NCI-H1092 (cell line): ENCODE measurements at regions not wholly inside any gene's neighbourhood (a gene's known extent, or its start where the extent isn't known, plus 50 kb on each side); places are given as distances from the start of the nearest gene placed in this dataset.
"Not testable (repeated sequence)": the region's sequence is repeated elsewhere in the genome, so short reads cannot be mapped to it uniquely, and the experiment has no call there.

Experiments
- DNase-seq: peaks from one replicate; lab custom pipeline; 2025; lab: John Stamatoyannopoulos, UW

DNA sequence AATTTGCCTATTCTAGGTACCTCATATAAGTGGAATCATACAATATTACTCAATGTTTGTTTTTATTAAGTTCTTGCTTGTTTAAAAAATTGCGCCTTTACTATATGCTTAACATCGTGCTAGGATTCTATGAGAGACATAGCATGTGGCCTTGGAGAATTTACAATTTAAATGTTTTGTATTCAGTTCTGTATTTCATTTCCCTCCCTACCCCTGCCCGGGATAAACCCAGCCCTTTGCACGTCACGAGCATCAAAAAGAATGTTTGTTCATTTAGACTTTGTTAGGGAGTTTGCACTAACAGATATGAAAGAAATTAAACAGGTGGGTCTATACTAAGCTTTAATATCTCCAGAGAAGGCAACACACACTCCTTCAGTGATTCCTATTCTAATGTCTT, 75.7 kb downstream of the C18orf54 start:
- no peak for DNase-seq

DNA sequence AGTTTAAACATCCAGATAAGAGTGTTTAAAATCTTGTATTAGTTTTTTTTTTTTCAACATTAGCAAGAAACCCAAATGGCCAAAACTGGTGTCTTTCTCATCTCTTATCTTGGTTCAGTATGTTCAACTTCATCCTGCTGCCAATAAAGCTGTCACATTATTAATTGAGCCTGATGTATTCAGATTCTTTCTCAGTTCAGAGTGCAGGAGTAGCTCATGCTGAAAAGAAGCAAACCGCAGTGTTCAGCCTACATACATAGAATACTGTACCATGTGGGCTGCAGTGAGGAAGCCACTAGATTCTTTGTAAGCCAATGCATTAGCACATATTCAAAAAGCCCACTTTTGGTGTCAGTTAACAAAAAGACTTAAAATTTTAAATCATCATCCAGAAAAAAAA, 76.2 kb downstream of the C18orf54 start:
- DNase-seq = no peak

DNA sequence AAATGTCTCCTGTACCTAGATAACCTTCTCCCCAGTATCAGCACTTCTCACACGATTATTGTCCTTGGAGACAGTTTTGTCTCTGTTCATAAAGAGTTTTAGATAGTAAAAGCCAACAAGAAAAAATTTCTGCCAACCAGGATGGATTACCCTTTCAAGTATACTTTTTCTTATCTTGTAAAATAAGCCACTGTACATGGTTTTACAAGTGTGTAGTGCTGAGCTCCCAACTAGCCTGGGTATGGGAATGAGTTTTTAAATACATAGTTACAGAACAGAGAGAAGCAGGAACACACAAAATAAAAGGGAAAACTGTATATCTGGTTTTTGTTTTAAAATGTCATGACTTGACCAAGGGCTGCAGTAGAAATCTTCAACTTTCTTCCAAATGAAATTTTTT, 76.7 kb downstream of the C18orf54 start:
- no peak for DNase-seq

DNA sequence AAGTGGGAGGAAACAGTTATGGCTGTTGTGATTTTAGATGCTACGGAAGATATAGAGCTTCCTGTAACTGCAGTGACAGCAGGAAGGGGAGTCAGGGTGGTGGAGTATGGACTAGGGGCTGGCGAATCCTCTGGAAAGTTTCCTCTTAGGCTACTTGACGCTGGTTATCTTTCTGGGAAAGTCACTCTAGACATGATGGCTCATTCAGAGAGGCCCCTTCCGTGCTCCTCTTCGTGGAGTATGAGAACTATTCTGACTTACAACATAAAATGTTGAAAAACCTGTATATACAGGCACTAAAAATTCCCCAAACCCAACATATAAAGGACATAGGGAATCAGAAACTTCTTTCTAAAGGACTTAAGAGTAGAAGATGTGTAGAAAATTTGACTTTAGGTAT, 78.8 kb downstream of the C18orf54 start:
- DNase-seq = no peak

DNA sequence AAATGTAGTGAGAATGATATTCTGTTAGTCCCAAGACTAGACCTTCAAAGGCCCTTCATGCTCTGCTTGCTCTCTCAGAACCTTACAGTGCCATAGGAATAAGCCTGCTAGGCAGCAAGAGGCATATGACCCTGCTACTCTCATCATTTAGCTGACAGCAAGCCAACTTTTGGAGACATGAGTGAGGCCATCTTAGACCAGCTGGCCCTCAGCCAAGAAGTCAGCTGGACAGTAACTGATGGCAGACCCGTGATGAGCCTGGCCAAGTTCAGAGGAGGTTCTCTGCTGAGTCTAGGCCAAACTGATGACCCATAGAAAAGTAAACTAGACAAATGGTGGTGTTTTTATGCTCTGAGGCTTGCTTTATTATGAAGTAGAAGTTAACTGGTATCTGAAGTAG, 82.6 kb downstream of the C18orf54 start:
- no peak for DNase-seq

DNA sequence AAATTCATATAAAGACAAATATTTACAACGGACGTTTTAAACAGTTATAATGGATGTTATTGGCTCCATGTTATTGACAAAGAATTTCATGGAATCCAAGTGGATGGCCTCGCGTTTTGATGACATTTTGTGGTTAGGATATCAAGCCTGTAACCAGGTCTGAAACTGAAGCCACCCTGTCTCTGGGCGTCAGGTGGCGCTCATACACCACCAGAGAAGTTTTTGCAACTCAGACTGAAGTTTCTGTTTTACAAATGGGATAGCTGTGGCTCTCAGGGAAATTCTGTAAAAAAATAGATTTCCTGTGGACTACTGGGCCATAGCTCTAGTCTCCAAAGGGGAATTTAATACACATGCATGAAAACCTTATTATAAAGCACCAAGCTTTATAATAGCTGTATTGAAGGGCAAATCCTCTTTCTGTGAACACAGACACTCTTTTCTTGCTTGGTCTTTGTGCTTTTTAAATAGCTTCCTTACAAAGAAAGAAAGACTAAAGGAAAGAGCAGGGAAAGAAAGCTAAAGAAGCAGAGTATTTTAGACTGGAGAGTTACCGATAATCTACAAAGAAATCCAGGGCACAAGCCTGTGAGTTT, 86.7 kb downstream of the C18orf54 start:
- DNase-seq = peak; percentile 4

DNA sequence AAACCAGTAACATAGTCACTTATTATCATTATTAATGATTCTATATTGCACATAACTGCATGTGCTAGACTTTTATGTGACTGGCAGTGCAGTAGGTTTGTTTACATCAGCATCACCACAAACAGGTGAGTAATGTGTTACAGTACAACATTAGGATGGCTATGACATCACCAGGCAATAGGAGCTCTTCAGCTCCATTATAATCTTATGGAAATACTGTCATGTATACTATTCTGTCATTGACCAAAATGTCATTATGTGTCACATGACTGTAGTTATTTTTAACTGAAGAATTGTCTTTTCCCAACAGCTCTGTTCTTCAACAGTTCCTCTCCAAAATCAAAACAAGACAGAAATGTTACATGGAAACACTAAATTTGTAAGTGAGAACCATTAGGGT, 96.3 kb downstream of the C18orf54 start:
- no peak for DNase-seq

DNA sequence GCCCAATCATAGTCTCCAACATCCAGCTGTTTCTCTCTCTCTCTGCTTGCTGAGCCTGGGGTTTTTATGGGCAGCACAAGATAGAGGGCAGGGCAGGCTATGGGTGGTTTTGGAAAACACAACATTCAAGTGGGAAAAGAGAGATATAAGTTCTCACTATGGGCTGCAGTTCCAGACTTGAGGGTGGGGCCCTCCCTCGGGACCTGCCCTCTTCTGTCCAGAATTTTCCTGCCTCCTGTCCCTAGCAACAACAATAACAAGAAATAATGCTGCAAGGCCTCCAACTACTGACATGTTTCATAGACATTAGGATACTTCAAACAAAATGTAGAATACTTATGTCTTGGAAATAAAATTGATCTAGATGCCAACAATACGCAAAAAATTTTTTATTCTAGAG, 107.8 kb downstream of the C18orf54 start:
- DNase-seq = no peak

DNA sequence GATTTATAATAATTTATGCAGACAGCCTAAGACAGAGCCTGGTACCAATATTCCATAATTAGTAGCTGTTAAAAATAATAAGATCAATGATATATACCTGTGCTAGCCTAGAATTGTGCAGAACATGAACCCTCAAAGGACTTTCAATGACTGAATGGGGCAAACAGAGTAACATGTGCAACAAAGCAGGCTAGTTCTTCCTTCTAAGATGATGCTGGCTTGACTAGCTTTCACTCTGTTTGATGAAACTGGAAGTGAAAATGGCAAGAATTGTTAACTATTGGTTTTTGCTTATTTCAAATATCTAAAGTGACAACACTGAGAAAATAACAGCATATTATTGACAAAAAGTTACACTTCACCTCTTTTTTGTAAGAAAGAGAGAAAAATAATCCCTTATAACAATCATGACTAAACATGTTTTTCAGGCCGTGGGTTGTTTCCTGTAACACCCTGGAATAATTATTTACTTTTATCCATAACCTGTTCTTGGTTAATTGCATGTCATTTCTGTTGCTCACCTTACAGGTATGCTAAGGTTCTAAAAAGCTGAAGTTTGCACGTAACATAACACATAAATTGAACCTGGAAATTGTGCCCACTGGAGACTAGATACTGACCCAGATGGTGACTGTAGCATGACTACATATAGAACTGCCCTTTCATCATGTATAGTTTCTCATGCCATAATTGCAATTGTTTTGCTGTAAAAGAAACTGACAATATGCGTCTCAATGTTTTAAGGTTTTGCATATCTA, 108.7 kb downstream of the C18orf54 start:
- DNase-seq = no peak

DNA sequence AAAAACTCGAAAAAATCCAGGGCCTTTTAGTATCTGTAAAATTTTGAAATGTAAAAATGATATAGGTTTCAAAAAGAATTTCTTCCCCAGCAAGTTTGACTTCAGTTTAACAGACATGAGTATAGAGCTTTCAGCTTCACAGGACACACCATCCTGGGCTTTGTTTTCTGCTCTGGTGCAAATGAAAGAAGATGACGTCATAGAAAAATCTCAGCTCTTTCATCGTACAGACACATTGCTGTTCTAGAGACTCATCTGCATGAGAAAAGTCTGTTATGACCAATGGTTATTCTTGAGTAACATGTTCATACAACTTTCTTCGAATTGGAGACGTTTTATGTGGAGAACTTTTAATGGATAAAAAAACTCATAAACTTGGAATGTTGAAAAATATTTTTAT, 111.7 kb upstream of the DYNAP start:
- DNase-seq = no peak

DNA sequence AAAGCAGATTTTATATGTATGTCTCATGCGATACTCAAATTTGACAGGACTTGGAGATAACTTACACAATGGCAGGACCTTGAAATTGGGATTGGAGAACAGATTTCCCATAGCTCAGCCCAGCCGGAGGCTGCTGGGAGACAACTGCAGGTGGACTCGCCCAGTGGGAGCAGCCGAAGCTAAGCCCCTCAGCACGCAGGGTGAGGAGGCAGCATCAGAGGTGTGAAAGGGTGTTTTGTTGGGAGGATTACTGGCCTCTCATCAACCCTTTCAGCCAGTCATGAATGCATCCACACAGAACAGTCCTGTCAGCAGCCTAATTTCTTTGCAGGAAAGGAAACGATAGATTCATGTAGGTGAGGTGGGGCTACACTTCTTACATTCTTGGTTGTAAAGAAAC, 110.4 kb upstream of the DYNAP start:
- DNase-seq = no peak

DNA sequence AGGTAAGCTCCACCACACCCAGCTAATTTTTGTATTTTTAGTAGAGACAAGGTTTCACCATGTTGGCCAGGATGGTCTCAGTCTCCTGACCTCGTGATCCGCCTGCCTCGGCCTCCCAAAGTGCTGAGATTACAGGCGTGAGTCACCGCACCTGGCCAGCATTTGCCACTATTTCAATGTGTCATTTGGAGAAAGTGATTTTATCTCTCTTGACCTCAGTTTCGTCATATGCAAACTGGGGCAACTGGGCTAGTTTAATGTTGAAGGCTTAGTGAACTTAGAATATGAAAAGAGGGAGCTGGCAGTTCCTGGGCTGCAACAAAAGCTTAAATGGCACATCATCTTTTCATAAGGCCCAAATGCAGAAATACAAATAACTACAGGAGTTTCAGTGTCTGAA, 88.6 kb upstream of the DYNAP start:
- not testable (repeated sequence) for DNase-seq

DNA sequence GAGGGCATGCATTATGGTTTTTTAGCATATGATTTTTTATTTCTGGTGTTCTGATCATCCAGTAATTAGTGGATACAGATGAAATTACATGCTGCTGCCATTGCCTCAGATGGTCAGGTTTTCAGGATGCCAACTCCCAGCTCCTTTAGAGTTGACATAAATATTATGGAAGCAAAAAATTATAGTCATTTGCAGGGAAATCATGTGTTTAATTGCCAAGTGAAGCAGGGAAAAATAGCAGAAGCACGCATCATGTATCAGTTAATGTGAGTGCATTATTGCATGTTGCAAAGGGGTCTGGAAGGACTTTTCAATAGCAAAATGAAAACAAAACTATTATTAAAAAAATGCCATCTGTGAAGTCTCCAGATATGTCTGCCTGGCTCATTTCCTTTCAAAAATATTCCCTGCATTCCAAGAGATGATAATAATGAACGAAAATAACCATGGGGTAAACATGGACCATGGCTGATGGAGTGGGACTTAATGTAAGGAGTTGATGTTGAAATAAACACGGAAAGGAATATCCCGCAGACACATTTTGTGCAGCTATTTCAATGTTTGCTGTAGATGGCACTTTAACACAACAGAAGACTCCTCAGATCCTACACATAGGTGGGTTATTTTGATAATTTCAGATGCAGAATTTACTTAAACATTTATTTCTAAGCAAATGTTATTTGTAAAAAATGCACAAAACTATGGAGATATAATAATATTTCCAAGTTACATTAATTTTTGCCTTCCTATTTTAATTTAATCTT, 87.7 kb upstream of the DYNAP start:
- DNase-seq = no peak

DNA sequence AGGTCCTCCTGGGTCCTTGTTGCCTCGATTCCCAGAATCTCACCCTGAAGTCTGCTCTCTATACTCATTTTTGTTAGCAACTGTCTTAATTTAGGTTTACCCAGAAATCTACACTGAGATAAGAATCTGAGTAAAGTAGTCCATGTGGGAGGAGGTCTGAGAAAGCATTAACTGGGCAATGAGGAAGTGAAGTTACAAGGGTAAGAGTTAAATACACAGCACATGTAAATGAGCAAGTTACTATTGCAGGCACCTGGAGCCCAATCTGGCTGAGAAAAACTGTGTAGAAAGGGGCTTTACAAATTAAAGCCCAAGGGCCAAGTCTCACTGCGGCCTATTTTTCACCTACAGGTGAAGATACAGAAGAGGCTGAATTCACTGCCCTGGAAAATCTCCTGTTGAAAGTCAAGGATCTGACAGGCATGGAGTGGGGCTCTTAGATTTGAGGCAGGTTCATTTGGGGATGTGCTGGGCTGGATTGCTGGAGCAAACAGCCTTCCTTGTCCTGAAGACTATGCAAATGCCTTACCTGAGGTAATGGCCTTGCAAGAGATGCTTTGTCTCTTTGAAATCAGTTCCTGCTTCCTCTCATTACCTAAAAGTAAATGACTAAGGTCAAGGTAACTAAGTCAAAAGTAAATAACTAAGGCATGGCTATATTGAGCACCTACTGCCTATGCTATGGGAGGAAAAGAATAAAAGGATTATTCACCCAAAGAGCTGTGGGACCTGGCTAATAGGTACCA, 84.4 kb upstream of the DYNAP start:
- DNase-seq = no peak

DNA sequence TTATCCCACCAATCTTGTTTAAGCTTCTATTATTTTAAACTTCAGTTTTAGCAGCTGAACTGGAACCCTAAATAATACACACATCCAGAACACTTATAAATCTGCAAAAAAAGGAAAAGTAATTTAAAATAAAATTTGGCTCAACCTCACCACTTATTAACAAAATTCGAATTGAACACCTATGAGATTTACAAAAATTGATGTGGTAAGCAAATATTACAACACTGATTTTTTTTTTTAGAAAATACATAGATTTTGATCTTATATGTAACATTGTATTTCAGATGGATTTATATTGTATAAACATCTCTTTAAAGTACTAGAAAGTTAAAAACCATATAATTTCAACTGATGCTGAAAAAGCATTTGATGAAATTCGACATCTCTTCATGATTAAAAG, 81.3 kb upstream of the DYNAP start:
- DNase-seq = no peak

DNA sequence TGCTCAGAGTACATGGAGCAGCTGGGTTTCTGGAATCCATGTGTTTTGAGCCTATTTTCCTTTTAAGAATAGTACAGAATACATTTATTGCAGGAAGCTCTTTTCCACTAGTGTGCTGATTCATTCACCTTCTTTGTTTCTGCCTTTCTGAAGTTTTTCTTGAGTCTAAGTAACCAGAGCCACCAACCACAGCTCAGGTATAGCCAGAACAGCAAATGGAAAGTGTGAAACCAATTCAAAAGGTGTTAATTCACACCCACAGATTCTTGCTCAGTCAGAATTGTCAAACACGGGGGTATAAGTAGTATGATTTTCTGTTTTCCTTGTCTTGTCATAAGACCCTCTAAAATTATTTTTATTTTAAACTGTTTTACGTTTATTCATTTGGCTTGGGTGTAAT, 75.9 kb upstream of the DYNAP start:
- DNase-seq = no peak

DNA sequence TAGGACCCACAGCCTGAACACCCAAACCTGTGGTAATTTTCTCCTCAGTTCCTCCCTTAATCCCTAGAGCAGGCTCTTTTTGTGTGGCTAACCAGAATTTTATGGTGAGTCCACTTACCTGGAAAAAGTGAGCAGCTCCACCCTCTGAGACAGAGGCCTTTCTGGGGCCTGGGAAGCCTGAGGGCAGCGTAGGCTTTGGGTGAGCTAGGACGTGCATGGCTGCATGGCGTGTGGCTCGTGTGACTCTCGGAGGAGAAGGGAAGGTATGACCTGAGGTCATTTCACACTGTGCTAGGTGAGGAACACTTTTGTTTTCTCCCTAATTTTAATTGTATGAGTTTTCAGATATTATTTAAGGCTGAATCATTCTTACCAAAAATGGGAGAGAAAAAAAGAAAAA, 73.5 kb upstream of the DYNAP start:
- no peak for DNase-seq

DNA sequence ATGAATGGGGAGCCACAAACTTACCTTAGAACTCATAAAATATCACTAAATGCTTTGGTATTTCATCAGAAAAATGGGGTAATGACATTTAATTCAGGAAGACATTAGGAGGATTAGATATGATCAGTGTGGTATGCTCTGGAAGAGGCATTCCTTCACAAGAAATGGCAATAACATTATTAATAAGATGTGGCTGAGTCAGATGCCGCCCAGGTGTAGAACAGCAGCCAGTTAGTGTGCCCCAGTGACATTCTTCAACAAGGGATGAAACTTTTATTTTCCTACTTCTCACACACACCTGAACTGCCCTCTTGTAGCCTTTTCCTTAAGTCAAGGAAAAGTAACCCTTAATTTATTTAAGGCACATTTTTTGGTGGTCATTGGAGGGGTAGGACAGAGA, 69.2 kb upstream of the DYNAP start:
- DNase-seq = no peak

DNA sequence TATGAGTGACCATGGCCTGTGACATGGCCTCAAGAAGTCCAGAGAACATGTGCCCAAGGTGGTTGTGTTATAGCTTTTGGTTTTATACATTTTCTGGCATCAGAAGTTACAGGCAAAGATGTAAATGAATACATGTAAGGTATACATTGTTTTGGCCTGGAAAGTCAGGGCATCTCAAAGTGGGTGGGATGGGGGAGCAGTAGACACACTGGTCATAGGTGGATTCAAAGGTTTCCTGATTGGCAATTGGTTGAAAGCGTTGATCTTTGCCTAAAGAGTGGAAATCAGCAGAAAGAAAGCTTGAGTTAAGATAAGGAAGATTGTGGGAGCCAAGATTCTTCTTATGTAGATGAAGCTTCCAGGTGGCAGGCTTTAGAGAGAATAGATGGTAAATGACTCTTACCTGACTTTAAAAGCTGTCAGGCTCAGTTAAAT, 62.1 kb upstream of the DYNAP start:
- DNase-seq = no peak

DNA sequence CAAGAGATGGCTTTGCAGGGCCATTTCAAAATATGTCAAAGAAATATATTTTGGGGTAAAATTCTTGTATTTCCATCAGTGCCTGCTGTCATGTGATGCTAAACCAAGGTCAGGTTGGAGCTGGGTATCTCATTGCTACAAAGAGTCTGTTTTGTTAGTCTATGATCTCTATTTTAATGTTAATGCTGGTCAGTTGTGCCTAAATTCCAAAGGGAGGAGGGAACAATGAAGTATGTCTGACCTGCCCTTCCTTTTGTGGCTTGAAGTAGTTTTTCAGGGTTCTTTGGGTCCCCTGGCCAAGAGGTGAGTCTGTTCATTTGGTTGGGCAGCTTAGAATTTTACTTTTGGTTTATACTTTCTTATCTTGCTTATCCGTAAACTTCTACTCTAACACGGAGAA, 61.6 kb upstream of the DYNAP start:
- DNase-seq = no peak

DNA sequence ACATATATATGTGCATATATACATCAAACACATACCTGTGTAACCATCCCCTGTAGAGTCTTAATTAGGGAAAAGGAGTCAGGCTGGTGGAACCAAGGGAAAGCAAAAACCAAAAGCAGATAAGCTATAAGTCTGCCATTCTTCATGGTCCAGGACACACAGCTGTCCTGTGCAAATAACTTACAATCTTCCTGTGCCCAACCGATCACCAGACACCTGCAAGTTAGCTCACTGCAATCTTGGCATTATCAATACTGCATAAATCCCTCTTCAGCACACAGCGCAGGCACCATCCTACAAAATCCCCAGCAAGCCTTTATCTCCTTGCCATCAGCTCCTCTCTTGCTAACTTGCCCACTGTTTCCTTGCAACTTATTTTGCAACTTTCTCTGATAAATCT, 60.8 kb upstream of the DYNAP start:
- no peak for DNase-seq

DNA sequence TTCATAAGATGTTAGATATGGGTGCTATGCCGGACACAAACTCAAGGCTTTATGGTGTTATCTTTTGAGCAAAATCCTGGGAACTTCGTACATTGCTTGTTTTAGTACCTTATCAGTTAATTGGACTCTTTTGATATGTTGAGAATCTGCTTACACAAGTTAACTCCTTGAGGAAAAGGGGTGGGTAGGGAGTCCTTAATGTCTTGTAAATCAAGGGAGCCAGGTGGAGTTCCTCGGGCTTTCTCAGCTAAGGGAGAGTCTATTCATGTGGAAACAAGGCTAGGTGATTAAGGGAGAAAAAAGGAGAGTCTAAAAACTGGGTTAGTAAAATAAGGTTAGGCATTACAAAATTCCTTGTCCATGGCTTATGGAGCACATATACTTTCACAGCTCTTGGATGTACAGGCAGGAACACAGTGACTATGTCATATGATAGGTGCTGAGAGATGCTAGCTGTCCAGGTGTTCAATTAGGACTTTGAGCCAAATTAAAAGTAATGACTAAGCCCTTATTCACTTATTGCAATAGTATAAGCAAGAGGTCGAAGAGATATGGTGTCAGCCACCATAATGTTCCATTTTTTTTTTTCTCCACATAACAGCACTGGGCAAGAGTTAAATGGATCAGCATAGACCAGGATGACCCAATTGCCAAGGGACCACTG, 59.5 kb upstream of the DYNAP start:
- DNase-seq = no peak
